Progenitor cell of endocrine pancreas (in vitro differentiated cells): ENCODE measurements at regions not wholly inside any gene's neighbourhood (a gene's known extent, or its start where the extent isn't known, plus 50 kb on each side); places are given as distances from the start of the nearest gene placed in this dataset.

Experiments
- DNase-seq: peaks from one replicate; pipeline ENCODE4 v3.0.0; 2021; ENCODE audit warnings: low spot score; ENCODE audit not compliant: unreplicated experiment
- H3K27ac Mint-ChIP-seq: 2 replicates; pipeline ENCODE4 v1.8.0; 2021; ENCODE audit warnings: mild to moderate bottlenecking, moderate library complexity, mixed read lengths
- H3K27me3 Mint-ChIP-seq: 2 replicates; pipeline ENCODE4 v1.8.0; 2021; ENCODE audit warnings: mixed read lengths
- H3K36me3 Mint-ChIP-seq: 2 replicates; pipeline ENCODE4 v1.8.0; 2022; ENCODE audit warnings: mixed read lengths; ENCODE audit not compliant: insufficient read depth
- H3K4me1 Mint-ChIP-seq: 2 replicates; pipeline ENCODE4 v1.8.0; 2021; ENCODE audit warnings: low read depth, mixed read lengths
- H3K4me3 Mint-ChIP-seq: 2 replicates; pipeline ENCODE4 v1.8.0; 2021; ENCODE audit warnings: low read depth, mild to moderate bottlenecking, moderate library complexity, mixed read lengths
- H3K9me3 Mint-ChIP-seq: 2 replicates; pipeline ENCODE4 v1.8.0; 2021; ENCODE audit warnings: low read depth, mixed read lengths
- TF ChIP-seq, protein P1 (sequence below): fragments of 200-600 bp; sonication (generic); IDR thresholded peaks from one replicate; pipeline ENCODE4 v1.5.0; 2021; ENCODE audit warnings: antibody characterized with exemption, mild to moderate bottlenecking; ENCODE audit not compliant: unreplicated experiment

GRCh38 chr10:111522141-111522540 is 445.3 kb downstream of the ADRA2A start:
- Mint-ChIP-seq H3K4me3 (no peak overlapping the region), H3K4me1 (no peaks in the 10 kb centered on the region), H3K9me3 (no peaks in the 10 kb centered on the region), H3K27ac (no peak overlapping the region), H3K36me3 (no peaks in the 10 kb centered on the region), H3K27me3 (no peaks in the 10 kb centered on the region)
- DNase-seq, result no peak
- TF ChIP-seq, protein P1, sequence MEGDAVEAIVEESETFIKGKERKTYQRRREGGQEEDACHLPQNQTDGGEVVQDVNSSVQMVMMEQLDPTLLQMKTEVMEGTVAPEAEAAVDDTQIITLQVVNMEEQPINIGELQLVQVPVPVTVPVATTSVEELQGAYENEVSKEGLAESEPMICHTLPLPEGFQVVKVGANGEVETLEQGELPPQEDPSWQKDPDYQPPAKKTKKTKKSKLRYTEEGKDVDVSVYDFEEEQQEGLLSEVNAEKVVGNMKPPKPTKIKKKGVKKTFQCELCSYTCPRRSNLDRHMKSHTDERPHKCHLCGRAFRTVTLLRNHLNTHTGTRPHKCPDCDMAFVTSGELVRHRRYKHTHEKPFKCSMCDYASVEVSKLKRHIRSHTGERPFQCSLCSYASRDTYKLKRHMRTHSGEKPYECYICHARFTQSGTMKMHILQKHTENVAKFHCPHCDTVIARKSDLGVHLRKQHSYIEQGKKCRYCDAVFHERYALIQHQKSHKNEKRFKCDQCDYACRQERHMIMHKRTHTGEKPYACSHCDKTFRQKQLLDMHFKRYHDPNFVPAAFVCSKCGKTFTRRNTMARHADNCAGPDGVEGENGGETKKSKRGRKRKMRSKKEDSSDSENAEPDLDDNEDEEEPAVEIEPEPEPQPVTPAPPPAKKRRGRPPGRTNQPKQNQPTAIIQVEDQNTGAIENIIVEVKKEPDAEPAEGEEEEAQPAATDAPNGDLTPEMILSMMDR, result no peak

- no peaks in the 10 kb centered on the region for H3K36me3 Mint-ChIP-seq
- no peaks in the 10 kb centered on the region for H3K4me1 Mint-ChIP-seq
- H3K9me3 Mint-ChIP-seq, result no peaks in the 10 kb centered on the region
- no peak overlapping the region for H3K27ac Mint-ChIP-seq
- no peak overlapping the region for H3K4me3 Mint-ChIP-seq
- H3K27me3 Mint-ChIP-seq, result no peaks in the 10 kb centered on the region
- DNase-seq, result no peak
- TF ChIP-seq, protein P1, result no peak
Measured at GRCh38 chr10:111522551-111522950, 445.7 kb downstream of the ADRA2A start.

- Mint-ChIP-seq H3K4me1 (no peaks in the 10 kb centered on the region), H3K36me3 (no peaks in the 10 kb centered on the region), H3K27ac (no peak overlapping the region), H3K27me3 (no peaks in the 10 kb centered on the region), H3K9me3 (no peaks in the 10 kb centered on the region), H3K4me3 (no peak overlapping the region)
- no peak for DNase-seq
- TF ChIP-seq, protein P1, result no peak
Measured at GRCh38 chr10:111523016-111523415, 446.2 kb downstream of the ADRA2A start.

DNA sequence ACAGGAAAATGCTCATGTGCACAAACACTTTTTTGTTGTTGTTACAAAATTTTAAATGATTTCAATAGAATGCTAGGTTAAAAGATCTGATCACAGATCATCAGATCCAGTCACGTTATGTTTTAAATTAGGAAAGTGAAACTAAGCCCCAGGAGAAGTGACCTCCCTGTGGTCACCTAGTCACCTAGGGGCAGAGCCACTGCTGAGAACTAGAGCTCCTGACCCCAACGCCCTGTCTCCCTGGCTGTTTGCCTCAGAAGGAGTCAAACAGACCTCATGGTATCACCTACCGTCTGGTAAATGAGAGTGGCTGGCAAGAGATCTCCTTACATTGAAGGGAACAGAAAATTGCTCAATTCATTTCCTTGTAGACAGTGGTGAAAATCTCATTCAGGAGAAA is 447.3 kb downstream of the ADRA2A start:
- DNase-seq, result no peak
- Mint-ChIP-seq H3K9me3 (no peaks in the 10 kb centered on the region), H3K4me3 (no peak overlapping the region), H3K36me3 (no peaks in the 10 kb centered on the region), H3K27me3 (no peaks in the 10 kb centered on the region), H3K4me1 (no peaks in the 10 kb centered on the region), H3K27ac (no peak overlapping the region)
- TF ChIP-seq, protein P1, result no peak

DNA sequence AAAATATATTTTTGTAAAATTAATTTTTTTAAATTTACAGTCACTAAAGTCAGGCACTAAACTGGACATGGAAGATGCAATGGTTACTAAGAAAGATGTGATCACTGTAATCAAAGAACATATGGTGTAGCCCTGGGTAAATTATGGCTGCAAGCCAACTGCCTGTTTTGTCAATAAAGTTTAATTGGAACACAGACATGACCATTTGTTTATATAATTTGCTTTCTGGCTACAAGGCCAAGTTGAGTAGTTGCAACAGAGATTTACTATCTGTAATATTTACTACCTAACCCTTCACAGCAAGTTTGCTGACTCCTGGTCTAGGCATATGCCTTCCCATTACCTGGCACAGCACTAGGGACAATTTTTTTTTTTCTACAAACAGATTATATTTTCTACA is 448.9 kb downstream of the ADRA2A start:
- H3K4me3 Mint-ChIP-seq, result no peak overlapping the region
- TF ChIP-seq, protein P1, result no peak
- H3K4me1 Mint-ChIP-seq, result no peaks in the 10 kb centered on the region
- H3K27me3 Mint-ChIP-seq, result no peaks in the 10 kb centered on the region
- H3K9me3 Mint-ChIP-seq, result no peaks in the 10 kb centered on the region
- DNase-seq, result no peak
- no peaks in the 10 kb centered on the region for H3K36me3 Mint-ChIP-seq
- H3K27ac Mint-ChIP-seq, result no peak overlapping the region
